ENCODE measurements at regions not wholly inside any gene's neighbourhood (a gene's known extent, or its start where the extent isn't known, plus 50 kb on each side); places are given as distances from the start of the nearest gene placed in this dataset.
"Not testable (repeated sequence)": the region's sequence is repeated elsewhere in the genome, so short reads cannot be mapped to it uniquely, and the experiment has no call there.

- DNase-seq (ENCODE audit: low spot score): not testable (repeated sequence)
Measured at GRCh38 chr12:124070394-124071074, 97.5 kb downstream of the ZNF664 start.

- no peak for DNase-seq (ENCODE audit: low spot score)
Measured at GRCh38 chr12:124071075-124071443, 98.0 kb downstream of the ZNF664 start.

- DNase-seq (ENCODE audit: low spot score): no peak
Measured at GRCh38 chr12:124073356-124074035, 100.5 kb downstream of the ZNF664 start.

- DNase-seq (ENCODE audit: low spot score): no peak
Measured at GRCh38 chr12:124075841-124076240, 102.8 kb downstream of the ZNF664 start.

GRCh38 chr12:124077701-124078100, 104.7 kb downstream of the ZNF664 start:
- no peak for DNase-seq (ENCODE audit: low spot score)

- DNase-seq (ENCODE audit: low spot score): no peak
Measured at GRCh38 chr12:124078800-124079199, 105.8 kb downstream of the ZNF664 start.

GRCh38 chr12:124080649-124081048, 107.6 kb downstream of the ZNF664 start:
- no peak for DNase-seq (ENCODE audit: low spot score)

- DNase-seq (ENCODE audit: low spot score): no peak
Measured at GRCh38 chr12:124082012-124082411, 109.0 kb downstream of the ZNF664 start.

GRCh38 chr12:124082687-124083086, 109.7 kb downstream of the ZNF664 start:
- no peak for DNase-seq (ENCODE audit: low spot score)

- DNase-seq (ENCODE audit: low spot score): no peak
Measured at GRCh38 chr12:124083708-124084107, 110.7 kb downstream of the ZNF664 start.

- DNase-seq (ENCODE audit: low spot score): no peak
Measured at GRCh38 chr12:124085419-124086296, 112.6 kb downstream of the ZNF664 start.

GRCh38 chr12:124086299-124086898, 113.4 kb downstream of the ZNF664 start:
- no peak for DNase-seq (ENCODE audit: low spot score)

GRCh38 chr12:124087266-124088051, 114.4 kb downstream of the ZNF664 start:
- DNase-seq (ENCODE audit: low spot score): no peak

- no peak for DNase-seq (ENCODE audit: low spot score)
Measured at GRCh38 chr12:124088217-124088907, 115.3 kb downstream of the ZNF664 start.

GRCh38 chr12:124089181-124089914, 116.3 kb downstream of the ZNF664 start:
- DNase-seq (ENCODE audit: low spot score): not testable (repeated sequence)

GRCh38 chr12:124091835-124092234, 118.8 kb downstream of the ZNF664 start:
- DNase-seq (ENCODE audit: low spot score): no peak

- DNase-seq (ENCODE audit: low spot score): not testable (repeated sequence)
Measured at GRCh38 chr12:124092532-124092931, 119.5 kb downstream of the ZNF664 start.

- DNase-seq (ENCODE audit: low spot score): no peak
Measured at GRCh38 chr12:124093297-124093696, 120.3 kb downstream of the ZNF664 start.

- no peak for DNase-seq (ENCODE audit: low spot score)
Measured at GRCh38 chr12:124094188-124094587, 121.2 kb downstream of the ZNF664 start.

GRCh38 chr12:124094733-124095132, 121.7 kb downstream of the ZNF664 start:
- no peak for DNase-seq (ENCODE audit: low spot score)
